ENCODE measurements at regions not wholly inside any gene's neighbourhood (a gene's known extent, or its start where the extent isn't known, plus 50 kb on each side); places are given as distances from the start of the nearest gene placed in this dataset.
"Not testable (repeated sequence)": the region's sequence is repeated elsewhere in the genome, so short reads cannot be mapped to it uniquely, and the experiment has no call there.

DNA sequence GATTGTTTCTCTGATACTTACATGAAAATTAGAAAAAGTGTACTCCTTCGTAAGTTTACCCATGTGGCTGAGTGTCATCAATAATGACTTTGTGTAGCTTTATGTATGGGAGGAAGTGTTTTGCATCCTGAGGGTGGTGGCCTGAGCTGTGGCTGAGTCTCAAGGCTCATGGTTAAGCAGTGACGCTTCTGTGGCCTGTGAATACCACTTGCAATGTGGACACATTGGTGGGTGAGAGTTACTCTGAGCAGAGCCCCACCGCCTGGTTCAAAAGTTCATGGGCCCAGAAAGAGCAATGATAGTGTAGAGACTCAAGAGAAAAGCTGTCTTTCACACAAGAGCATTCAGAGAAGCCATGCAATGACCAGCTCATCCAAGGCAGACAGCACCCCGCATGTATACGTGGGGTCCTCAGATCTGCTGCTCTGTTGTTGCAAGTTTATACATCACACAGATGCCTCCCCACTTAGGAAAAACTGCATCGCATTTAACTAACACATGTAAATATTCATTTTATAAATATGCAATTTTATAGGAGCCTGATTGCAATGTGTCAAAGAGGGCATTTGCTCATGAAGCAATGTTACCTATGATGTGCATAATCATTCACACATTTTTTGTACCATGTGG, 55.1 kb upstream of the FRMD6 start:
- DNase-seq, result no peak

DNA sequence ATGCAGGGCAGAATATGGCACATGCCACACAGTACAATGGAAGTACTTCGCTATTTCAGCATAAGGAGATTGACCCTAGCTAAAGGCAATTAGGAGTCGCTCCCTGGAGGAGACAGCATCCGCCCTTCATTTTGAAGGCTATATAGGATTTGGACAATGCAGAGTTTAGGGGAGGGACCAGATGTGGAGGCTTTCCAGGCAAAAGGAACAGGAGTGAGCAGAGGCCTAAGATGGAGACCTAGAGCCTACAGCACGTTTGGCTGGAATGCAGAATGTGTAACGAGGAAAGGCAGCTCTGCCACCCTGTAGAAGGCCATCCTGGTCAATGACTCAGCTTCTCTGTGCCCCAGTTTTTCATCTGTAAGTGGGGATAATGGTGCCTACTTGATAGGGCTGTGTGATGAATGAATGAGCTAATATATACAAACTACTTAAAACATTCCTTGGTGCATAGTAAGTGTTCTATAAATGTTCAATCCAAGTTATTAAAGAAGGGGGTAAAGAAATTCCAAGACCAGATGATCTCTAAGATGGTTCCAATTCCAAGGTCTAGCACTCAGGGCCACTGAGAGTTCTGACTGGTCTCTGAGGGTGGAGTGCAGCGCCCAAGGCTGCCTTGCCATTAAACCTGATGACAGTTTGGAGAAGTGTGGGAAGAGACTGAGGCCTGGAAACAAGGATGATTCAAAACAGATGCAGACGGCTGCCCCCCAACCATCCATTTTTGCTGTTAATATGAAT, 54.3 kb upstream of the FRMD6 start:
- DNase-seq, result no peak

DNA sequence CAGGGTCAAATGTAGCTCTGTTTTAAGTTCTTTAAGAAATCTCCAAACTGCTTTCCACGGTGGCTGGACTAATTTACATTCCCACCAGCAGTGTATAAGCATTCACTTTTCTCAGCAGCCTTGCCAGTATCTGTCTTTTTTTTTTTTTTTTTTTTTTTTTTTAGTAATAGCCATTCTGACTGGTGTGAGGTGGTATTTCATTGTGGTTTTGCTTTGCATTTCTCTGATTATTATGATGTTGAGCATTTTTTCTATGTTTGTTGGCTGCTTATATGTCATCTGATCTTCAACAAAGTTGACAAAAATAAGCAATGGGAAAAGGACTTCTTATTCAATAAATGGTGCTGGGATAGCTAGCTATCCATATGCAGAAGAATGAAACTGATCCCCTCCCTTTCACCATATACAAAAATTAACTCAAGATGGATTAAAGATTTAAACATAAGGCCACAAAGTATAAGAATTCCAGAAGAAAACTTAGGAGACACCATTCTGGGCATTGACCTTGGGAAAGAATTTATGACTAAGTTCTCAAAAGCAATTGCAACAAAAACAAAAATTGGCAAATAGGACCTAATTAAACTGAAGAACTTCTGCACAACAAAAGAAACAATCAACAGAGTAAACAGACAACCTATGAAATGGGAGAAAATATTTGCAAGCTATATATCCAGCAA, 52.6 kb upstream of the FRMD6 start:
- not testable (repeated sequence) for DNase-seq

DNA sequence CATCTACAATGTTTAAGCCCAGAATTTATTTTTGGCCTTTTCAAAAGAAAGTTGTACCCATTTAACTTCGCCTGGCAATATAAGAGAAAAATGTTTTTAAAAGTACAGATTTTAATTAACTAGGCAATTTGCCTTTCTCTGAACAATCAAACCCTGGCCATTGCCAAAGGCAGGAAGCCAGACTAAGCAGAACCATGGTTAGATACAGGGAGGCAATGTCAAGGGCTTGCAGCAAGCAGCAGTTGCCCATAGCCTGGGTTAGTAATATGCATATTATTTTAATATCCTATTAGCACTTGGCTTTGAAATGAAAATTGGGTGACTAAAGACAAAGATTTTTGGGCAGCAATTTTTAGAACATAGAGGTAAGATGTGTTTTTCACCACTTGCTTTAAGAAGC, 51.1 kb upstream of the FRMD6 start:
- no peak for DNase-seq

Data from stimulated activated naive CD4-positive, alpha-beta T cell treated with Interleukin-2 at 50 U/mL for 16 hours (primary cell).